Stimulated activated naive CD8-positive, alpha-beta T cell treated with anti-CD3 and anti-CD28 coated beads, Interleukin-15, amount 100 ng/mL, for 72 hours (primary cell): ENCODE measurements at regions not wholly inside any gene's neighbourhood (a gene's known extent, or its start where the extent isn't known, plus 50 kb on each side); places are given as distances from the start of the nearest gene placed in this dataset.

ENCODE experiments used
- ATAC-seq: fragments of 150-1000 bp; cut with Tn5 transposase; 2 replicates; pipeline ENCODE4 v1.10.0; 2021; ENCODE audit warnings: mild to moderate bottlenecking, moderate library complexity
- DNase-seq, 2 donors: peaks; one replicate each; pipeline ENCODE4 v3.0.0; 2021 to 2022
- H3K27ac Mint-ChIP-seq, 2 donors: one replicate each; pipeline ENCODE4 v1.8.0; 2022; ENCODE audit warnings: mild to moderate bottlenecking in 2 of 2, mixed read lengths in 2 of 2, moderate library complexity in 2 of 2
- H3K27me3 Mint-ChIP-seq: one replicate; pipeline ENCODE4 v1.8.0; 2022; ENCODE audit warnings: mixed read lengths
- H3K4me1 Mint-ChIP-seq: one replicate; pipeline ENCODE4 v1.8.0; 2022; ENCODE audit warnings: mild to moderate bottlenecking, mixed read lengths
- H3K4me3 Mint-ChIP-seq, 2 donors: one replicate each; pipeline ENCODE4 v1.8.0; 2022; ENCODE audit warnings: mild to moderate bottlenecking in 2 of 2, mixed read lengths in 2 of 2, moderate library complexity in 1 of 2
- H3K9me3 Mint-ChIP-seq, 2 donors: one replicate each; pipeline ENCODE4 v1.8.0; 2022; ENCODE audit warnings: mixed read lengths in 2 of 2

DNA sequence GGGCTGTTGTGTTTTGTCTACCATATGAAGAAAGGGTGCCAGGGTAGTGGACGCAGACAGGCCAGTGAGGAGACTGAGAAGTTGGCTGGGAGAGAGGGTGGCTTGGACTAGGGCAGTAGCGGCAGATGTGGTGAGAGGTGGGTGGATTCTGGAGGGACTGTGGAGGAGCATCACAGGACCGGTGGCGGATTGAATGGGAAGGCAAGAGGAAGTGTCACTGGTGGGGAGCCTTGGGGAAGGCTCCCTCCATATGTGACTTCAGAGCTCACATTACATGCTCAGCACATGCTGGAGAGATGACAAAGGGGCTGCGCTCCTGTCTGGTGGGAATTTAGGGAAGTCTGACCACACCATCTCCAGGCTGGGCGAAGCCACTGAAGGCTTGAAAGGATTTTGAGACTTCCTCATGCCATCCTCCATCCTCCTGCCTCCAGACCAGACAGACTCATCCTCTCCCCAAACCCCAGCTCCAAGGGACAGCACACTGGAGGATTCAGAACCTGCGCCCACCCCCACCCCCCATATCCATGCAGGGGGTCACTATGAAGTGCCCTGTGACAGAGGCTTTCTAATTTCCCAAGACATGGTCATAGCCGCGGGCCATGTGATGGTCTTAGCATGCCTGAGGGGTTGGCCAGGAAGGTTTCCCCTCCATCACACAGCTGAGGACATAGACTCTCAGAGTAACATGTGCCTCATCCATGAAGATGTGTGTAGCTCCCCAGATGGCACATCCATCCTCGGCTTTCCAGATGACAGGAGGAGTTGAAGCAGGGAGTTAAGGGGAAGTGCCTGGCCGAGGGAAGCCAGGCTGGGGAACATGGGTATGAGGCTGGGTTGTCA lies 138.8 kb upstream of the WNT4 start:
- H3K27me3 Mint-ChIP-seq, result peaks cover 61% of the 10 kb centered on the region
- DNase-seq (no peak), ATAC-seq (no peak)
- no peaks in the 10 kb centered on the region for H3K9me3 Mint-ChIP-seq
- no peaks in the 10 kb centered on the region for H3K4me1 Mint-ChIP-seq
- H3K27ac Mint-ChIP-seq, result no peak overlapping the region
- no peak overlapping the region for H3K4me3 Mint-ChIP-seq

DNA sequence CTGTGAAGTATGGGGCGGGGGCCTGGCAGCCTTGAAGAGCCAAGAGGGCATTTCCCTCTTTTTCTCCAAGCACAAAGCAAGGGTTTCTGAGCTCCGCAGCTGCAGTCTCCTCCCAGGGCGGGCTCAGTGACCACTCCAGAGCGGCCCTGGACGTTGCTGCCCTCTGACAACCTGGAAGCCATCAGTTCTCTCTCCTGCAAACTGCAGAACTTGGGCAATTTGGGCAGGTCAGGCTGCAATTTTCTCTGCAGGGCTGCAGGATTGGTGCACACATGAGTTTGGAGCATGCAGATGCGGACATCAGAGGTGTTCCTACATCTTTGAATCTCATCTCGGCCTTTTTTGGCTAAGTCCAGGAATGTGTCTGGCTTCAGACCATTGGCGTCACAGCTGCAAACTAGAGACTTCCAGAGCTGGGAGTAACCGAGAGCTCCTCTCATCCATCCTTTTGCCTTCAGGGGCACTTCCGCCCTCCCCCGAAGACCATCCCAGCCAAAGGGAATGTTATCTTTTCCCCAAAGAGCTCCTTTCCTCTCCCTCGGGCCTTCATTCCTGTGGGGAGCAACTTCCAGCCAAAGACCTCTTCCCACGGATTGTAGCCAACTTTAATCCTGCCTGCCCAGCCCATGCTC lies 139.6 kb upstream of the WNT4 start:
- ATAC-seq, result no peak
- H3K27me3 Mint-ChIP-seq, result peaks cover 53% of the 10 kb centered on the region

DNA sequence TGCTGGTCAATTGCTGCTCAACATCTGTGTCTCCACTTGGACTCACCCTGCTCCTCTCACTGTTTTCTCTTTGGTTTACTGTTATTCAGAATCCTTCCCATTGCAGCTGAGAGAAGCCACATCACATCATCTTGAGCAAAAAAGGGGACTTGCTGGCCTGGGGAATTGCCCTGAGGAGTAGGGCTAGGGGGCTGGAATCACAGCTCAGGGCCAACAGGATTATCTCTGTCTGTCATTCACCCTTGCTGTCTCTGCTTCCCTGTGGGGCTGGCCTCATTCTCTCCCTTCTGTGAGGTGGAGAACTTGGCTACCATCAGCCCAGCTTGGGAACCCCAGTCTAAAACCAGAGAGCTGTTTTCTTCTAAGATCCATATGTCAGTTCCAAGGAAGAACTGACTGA lies 140.7 kb upstream of the WNT4 start:
- ATAC-seq (no peak), DNase-seq (no peak)
- Mint-ChIP-seq H3K4me3 (no peak overlapping the region), H3K4me1 (no peaks in the 10 kb centered on the region), H3K9me3 (no peaks in the 10 kb centered on the region), H3K27ac (no peak overlapping the region), H3K27me3 (peaks cover 45% of the 10 kb centered on the region)

More for the DNA sequence above, 139.6 kb upstream of the WNT4 start:
- DNase-seq, result no peak
- no peak overlapping the region for H3K4me3 Mint-ChIP-seq
- no peaks in the 10 kb centered on the region for H3K9me3 Mint-ChIP-seq
- no peaks in the 10 kb centered on the region for H3K4me1 Mint-ChIP-seq
- H3K27ac Mint-ChIP-seq, result no peak overlapping the region

DNA sequence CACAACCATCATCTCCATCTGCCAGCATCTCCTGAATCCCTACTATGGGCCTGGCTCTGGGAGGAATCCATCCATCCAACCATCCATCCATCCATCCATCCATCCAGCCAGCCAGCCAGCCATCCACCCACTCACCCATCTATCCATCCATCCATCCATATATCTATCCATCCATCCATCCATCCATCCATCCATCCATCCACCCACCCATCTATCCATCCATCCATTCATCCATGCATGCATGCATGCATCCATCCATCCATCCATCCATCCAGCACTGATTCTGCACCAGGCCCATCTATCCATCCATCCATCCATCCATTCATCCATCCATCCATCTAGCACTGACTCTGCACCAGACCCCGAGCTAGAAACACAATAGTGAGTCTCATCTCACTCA lies 141.3 kb upstream of the WNT4 start:
- H3K9me3 Mint-ChIP-seq, result no peaks in the 10 kb centered on the region
- ATAC-seq (no peak), DNase-seq (no peak)
- no peaks in the 10 kb centered on the region for H3K4me1 Mint-ChIP-seq
- H3K4me3 Mint-ChIP-seq, result no peak overlapping the region
- H3K27me3 Mint-ChIP-seq, result peaks cover 40% of the 10 kb centered on the region
- H3K27ac Mint-ChIP-seq, result no peak overlapping the region

DNA sequence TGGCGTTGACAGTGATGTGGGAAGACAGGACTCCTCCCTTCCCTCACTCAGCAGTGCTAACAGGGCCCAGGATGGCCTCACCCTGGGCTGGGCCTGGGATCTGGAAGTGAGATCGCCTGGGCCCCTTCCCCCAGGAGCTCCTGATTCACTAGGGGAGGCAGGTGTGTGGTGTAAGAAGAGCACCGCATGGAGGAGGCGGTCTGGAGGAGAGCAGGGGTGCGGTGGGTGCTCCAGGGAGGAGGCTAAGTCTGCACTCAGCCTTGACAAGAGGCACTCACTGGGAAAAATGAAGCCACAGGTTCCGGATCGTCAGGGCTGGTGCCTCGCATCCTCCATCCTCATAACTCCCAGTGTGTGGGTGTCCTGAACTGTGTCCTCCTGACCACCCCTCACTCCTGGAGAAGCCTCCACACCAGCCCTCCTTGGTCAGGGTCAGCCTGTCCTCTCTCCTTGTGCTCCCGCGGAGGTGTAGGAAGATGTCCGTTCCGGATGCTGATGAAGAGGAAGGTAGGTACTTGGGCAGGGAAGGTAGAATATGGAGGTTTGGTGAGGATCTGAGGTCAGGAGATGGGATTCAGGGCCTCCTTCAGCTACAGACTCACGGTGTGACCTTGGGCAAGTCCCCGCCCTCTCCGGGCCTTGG lies 142.1 kb upstream of the WNT4 start:
- no peak overlapping the region for H3K4me3 Mint-ChIP-seq
- H3K4me1 Mint-ChIP-seq, result no peaks in the 10 kb centered on the region
- no peaks in the 10 kb centered on the region for H3K9me3 Mint-ChIP-seq
- DNase-seq (no peak), ATAC-seq (no peak)
- H3K27ac Mint-ChIP-seq, result no peak overlapping the region
- H3K27me3 Mint-ChIP-seq, result peaks cover 44% of the 10 kb centered on the region

DNA sequence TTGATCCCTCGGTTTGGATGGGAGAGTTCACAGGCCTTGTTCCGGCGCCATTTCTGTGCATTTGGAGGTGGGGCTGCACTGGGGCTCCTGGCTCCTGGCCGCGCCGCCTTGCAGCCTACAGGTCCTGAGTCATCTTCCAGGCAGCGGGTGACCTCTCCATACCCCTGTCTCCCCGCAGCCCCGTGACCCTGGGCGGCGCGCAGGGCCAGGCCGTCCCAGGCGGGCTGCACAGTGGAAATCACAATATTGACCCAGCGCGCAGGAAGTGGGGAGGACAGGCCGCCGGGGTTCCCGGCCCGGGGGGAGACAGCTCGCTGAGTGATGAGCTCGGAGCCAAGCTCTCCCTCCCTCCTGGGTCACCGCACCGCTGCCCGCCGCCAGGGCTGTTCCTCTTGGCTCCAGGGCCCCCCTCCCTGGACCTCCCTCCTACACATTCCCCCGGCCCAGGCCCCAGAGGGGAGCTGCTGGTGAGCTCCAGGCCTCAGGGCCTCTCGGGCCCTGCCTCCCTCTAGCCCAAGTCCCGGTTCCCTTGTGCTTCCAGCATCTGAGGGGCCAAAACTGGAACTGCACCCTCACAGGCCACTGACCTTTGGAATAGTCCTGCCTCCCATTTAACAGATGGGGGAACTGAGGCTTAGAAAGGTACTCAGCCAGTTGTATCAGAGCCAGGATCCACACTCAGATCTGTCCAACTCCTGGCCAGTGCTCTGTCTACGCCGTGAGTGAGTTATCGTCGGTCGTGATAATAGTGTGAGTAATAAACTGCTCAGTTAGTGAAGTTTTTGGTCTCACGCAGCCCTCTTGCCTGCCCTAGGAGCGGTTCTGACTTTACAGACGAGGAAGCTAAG lies 142.9 kb upstream of the WNT4 start:
- Mint-ChIP-seq H3K9me3 (no peaks in the 10 kb centered on the region), H3K4me1 (no peaks in the 10 kb centered on the region), H3K27me3 (peaks cover 52% of the 10 kb centered on the region), H3K4me3 (no peak overlapping the region), H3K27ac (no peak overlapping the region)
- ATAC-seq (peak; percentile 33), DNase-seq (no peak)

DNA sequence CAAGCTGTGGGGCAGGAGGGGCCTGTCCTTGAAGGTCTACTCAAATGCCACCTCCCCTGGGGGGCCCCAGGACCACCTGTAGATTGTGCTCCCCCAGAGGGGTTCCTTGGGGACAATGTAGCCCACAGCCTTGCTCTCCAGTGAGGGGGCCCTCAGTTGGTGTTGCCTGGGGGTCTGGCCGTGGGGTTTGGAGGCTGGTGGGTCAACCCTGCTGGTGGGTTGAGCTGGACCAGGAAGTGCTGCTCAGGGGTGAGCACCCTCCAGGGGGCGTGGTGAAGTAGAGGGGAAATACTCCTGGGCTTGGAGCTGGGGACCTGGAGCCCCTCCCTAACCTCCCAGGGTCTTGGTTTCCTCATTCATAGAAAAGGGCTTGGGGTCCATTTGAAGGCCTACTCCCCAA lies 143.6 kb upstream of the WNT4 start:
- H3K4me3 Mint-ChIP-seq, result no peak overlapping the region
- no peak overlapping the region for H3K27ac Mint-ChIP-seq
- no peaks in the 10 kb centered on the region for H3K4me1 Mint-ChIP-seq
- H3K27me3 Mint-ChIP-seq, result peaks cover 54% of the 10 kb centered on the region
- ATAC-seq (no peak), DNase-seq (no peak)
- no peaks in the 10 kb centered on the region for H3K9me3 Mint-ChIP-seq

DNA sequence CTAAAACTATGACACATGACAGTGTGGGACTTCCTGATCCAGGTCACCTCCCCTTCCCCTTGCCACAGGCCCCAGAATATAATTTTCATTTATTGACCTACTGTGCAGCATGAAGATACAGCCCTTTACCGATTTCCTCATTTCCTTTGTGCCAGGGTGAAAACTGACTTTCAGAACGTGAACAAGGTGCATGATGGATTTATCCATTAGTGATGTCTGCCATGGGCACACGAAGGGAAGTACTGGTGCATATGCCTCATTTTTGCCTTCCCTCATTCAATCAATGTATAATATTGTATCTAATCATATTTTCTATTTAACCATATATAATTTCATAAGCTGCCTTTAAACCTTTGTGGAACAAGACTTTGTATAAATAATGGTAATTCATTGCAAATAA lies 144.4 kb upstream of the WNT4 start:
- no peaks in the 10 kb centered on the region for H3K9me3 Mint-ChIP-seq
- H3K27me3 Mint-ChIP-seq, result peaks cover 54% of the 10 kb centered on the region
- no peak overlapping the region for H3K4me3 Mint-ChIP-seq
- ATAC-seq (no peak), DNase-seq (no peak)
- H3K27ac Mint-ChIP-seq, result no peak overlapping the region
- no peaks in the 10 kb centered on the region for H3K4me1 Mint-ChIP-seq

DNA sequence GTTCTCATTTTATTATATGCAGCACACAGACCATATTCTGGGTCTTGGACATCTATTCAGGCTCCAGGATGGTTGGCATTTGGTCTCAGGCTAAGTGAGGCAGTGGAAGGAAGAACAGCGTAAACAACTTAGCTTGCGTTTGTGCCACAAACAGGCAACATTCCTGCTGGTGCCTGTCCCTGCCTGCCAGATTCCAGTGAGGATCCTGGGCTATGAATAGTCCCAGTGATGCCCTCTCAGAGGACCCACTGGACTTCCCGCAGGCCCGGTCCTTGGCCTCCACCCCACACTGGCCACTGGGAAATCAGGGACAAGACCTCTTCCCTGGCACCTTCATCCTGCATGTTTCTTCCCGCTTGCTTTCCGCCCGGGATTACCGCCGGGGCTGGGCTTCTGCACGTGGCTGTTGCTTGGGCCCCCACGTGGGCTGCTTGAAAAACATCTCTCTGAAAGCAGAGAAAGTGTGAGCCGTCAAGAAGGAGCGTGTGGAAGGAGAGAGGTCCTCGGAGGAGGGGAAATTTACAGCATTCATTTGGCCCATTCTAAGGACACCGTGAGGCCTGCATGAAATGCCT lies 145.1 kb upstream of the WNT4 start:
- ATAC-seq (no peak), DNase-seq (no peak)
- H3K27ac Mint-ChIP-seq, result no peak overlapping the region
- H3K4me3 Mint-ChIP-seq, result no peak overlapping the region
- no peaks in the 10 kb centered on the region for H3K9me3 Mint-ChIP-seq
- H3K4me1 Mint-ChIP-seq, result no peaks in the 10 kb centered on the region
- peaks cover 54% of the 10 kb centered on the region for H3K27me3 Mint-ChIP-seq

DNA sequence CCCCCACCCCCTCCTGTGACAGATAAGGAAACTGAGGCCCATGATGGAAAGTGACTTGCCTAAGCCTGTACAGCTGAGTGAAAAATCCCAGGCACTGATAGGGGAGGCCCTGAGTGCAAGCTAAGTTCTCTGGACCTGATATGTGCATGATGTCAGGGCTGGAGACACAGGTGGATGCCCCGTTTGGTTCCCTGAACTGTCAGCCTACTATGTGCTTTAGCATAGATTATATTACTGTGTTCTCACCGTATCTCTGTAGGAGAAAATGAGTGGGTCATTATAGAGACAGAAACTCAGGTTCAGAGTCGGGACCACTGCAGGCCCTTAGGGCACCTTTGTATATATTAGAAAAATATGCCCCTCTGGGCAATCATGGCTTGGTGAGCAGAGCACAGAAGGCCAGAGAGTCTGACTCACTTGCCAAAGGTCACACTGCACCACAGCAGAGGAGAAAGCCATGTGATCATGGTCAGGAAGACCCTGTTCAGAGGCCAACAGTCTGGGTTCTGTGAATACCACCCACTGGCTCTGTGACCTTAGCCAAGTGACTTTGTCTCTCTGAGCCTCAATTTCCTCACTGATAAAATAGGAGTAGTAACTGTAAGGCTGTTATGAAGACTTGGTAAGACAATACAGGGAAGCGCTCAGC lies 145.8 kb upstream of the WNT4 start:
- Mint-ChIP-seq H3K27me3 (peaks cover 53% of the 10 kb centered on the region), H3K4me3 (no peak overlapping the region), H3K27ac (no peak overlapping the region), H3K4me1 (no peaks in the 10 kb centered on the region), H3K9me3 (no peaks in the 10 kb centered on the region)
- ATAC-seq (no peak), DNase-seq (no peak)

DNA sequence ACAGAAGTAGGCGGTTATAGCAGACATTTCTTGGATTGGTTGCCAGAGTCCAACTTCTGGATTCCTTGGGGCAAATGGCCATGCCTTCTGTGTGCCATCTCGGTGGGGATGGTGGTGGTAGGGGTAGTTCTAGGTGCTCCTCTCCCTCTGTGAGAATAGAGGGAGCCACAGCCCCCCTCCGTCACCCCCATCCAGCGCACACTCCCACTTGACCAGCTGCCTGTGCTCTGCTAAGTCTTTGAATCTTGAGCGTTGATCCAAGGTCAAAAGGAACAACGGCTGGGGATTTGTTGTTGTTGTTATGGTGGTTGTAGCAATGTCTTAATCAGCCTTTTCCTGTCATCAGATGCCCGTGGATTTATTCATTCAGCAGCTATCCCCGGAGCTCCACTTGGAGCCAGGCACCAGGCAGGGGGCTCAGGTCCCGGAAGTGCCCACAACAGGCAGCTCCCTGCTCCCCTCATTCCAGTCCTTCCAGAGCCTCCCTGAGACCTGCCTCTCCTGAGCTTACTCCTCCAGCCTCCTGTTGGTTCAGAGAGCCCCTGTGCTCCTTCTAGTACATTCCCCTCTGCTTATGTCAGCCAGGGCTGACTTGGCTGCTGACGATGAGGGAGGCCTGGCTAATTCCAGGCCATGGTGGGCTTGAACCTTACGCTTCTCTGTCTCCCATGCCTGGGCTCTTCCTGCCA lies 146.6 kb upstream of the WNT4 start:
- Mint-ChIP-seq H3K27ac (peak overlapping the region in 1 of 2 donors; percentile 61), H3K27me3 (peaks cover 49% of the 10 kb centered on the region), H3K9me3 (no peaks in the 10 kb centered on the region), H3K4me3 (no peak overlapping the region), H3K4me1 (no peaks in the 10 kb centered on the region)
- ATAC-seq (no peak), DNase-seq (no peak)

DNA sequence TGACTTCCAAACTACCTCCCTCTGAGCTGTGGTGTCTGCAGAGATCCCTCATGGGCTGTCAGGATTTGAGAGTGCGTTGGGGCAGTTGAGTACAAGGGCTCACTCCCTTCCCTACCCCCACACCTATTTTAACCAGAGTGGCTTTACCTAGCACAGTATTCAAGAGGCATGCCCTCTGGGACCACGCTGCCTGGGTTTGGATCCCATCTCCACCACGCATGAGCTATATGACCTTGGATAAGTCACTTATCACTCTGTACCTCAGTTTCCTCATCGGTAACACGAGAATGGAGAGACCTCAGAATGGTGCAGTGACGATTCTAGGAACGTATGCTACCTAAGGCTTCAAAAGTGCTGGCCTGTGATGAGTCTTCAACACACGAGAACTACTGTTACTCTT lies 147.3 kb upstream of the WNT4 start:
- ATAC-seq, result no peak
- Mint-ChIP-seq H3K27ac (peak overlapping the region in 1 of 2 donors; percentile 5), H3K9me3 (no peaks in the 10 kb centered on the region), H3K27me3 (peaks cover 46% of the 10 kb centered on the region), H3K4me1 (no peaks in the 10 kb centered on the region), H3K4me3 (no peak overlapping the region)
- DNase-seq, result no peak

DNA sequence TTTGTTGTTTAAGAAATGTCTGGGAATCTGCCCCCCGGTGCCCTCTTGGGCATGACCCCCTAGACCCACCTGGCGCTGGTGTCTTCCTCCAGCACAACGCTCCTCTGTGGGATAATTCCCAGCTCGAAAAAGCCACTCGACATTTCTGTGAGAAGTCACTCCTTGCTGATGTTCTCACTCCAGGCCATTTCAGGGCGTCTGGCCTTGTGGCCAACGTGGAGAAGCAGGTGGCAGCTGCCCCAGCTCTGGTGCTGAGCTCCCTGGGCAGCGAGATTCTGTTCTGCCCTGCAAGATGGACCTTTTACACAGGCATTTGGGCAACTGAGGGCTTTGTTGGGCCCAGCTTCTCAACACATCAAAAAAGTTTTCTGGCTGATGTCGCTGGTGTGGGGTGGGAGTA lies 147.7 kb upstream of the WNT4 start:
- Mint-ChIP-seq H3K4me1 (no peaks in the 10 kb centered on the region), H3K27ac (no peak overlapping the region), H3K4me3 (no peak overlapping the region), H3K9me3 (no peaks in the 10 kb centered on the region), H3K27me3 (peaks cover 50% of the 10 kb centered on the region)
- no peak for ATAC-seq
- no peak for DNase-seq

DNA sequence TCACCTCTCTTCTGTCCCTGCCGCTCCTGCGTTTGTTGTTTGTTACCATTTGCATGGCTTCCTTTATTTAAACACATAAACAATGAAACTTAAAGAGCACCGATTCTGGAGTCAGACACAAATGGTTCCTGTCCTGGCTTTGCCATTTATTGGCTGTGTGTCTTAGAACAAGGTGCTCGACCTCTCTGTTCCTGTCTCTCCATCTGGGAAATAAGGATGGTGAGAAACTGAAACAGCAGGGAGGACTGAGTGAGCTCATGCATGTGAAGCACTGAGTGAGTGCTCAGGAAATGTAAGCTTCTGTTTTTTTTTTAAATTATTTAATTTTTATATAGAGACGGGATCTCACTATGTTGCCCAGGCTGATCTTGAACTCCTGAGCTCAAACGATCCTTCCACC lies 148.2 kb upstream of the WNT4 start:
- H3K27ac Mint-ChIP-seq, result no peak overlapping the region
- peaks cover 55% of the 10 kb centered on the region for H3K27me3 Mint-ChIP-seq
- ATAC-seq, result no peak
- H3K4me3 Mint-ChIP-seq, result no peak overlapping the region
- no peaks in the 10 kb centered on the region for H3K4me1 Mint-ChIP-seq
- no peak for DNase-seq
- H3K9me3 Mint-ChIP-seq, result no peaks in the 10 kb centered on the region
